CD4-positive, alpha-beta T cell (primary cell): ENCODE measurements at regions not wholly inside any gene's neighbourhood (a gene's known extent, or its start where the extent isn't known, plus 50 kb on each side); places are given as distances from the start of the nearest gene placed in this dataset.

Experiments used
- ATAC-seq: fragments of 200-7000 bp; cut with Tn5 transposase; one replicate; pipeline ENCODE4 v1.10.0; 2022; ENCODE audit warnings: mild to moderate bottlenecking; ENCODE audit not compliant: poor library complexity
- CTCF ChIA-PET: fragments of 350-600 bp; sonication (Branson Sonifier 250); formaldehyde crosslinking; loops from one replicate; lab custom pipeline; 2021; ENCODE audit warnings: antibody characterized with exemption, inconsistent platforms; lab: Charles Lee
- POLR2A ChIA-PET: fragments of 350-600 bp; sonication (Branson Sonifier 250); formaldehyde crosslinking; loops from one replicate; lab custom pipeline; 2021; ENCODE audit warnings: antibody characterized with exemption, inconsistent platforms; lab: Charles Lee
- DNase-seq, 14 experiments: peaks; one replicate each; pipeline ENCODE4 v3.0.0-alpha.2; 2013 to 2020; ENCODE audit warnings: mixed read lengths in 2 of 14
- H3K27ac ChIP-seq, 2 donors: one replicate each; pipeline versions ENCODE4 v1.5.1 to v1.7.0; 2013; ENCODE audit warnings: low read length in 2 of 2, low read depth in 1 of 2, mild to moderate bottlenecking in 1 of 2
- H3K27me3 ChIP-seq, 2 experiments: 1 replicate in 1 of 2; 2 replicates in 1 of 2; pipeline versions ENCODE4 v1.6.1 to v1.7.0; 2013; ENCODE audit warnings: low read length in 2 of 2, control low read depth in 1 of 2, mild to moderate bottlenecking in 1 of 2, moderate library complexity in 1 of 2; ENCODE audit not compliant: insufficient read depth in 2 of 2, control insufficient read depth in 1 of 2
- H3K36me3 ChIP-seq: one replicate; pipeline ENCODE4 v1.6.1; 2013; ENCODE audit warnings: low read length, control low read depth; ENCODE audit not compliant: insufficient read depth
- H3K4me1 ChIP-seq: one replicate; pipeline ENCODE4 v1.6.1; 2013; ENCODE audit warnings: low read length, control low read depth; ENCODE audit not compliant: insufficient read depth
- H3K4me3 ChIP-seq: one replicate; pipeline ENCODE4 v1.5.1; 2013; ENCODE audit warnings: mild to moderate bottlenecking, low read length, moderate library complexity
- H3K9me3 ChIP-seq, 2 experiments: 1 replicate in 1 of 2; 2 replicates in 1 of 2; pipeline versions ENCODE4 v1.6.1 to v1.7.0; 2013; ENCODE audit warnings: low read length in 2 of 2, mild to moderate bottlenecking in 2 of 2, control low read depth in 1 of 2, moderate library complexity in 1 of 2; ENCODE audit not compliant: control insufficient read depth in 1 of 2, insufficient read depth in 1 of 2
- H3K27ac Mint-ChIP-seq: one replicate; pipeline ENCODE4 v1.8.0; 2020; ENCODE audit warnings: mixed read lengths
- H3K27me3 Mint-ChIP-seq: one replicate; pipeline ENCODE4 v1.8.0; 2021; ENCODE audit warnings: mixed read lengths
- H3K36me3 Mint-ChIP-seq: one replicate; pipeline ENCODE4 v1.8.0; 2021; ENCODE audit warnings: low read depth, mixed read lengths
- H3K4me1 Mint-ChIP-seq: one replicate; pipeline ENCODE4 v1.8.0; 2021; ENCODE audit warnings: low read depth, mixed read lengths
- H3K4me3 Mint-ChIP-seq: one replicate; pipeline ENCODE4 v1.8.0; 2020; ENCODE audit warnings: mild to moderate bottlenecking, mixed read lengths
- H3K9me3 Mint-ChIP-seq: one replicate; pipeline ENCODE4 v1.8.0; 2020; ENCODE audit warnings: mixed read lengths
- CTCF ChIP-seq: fragments of 200-600 bp; IDR thresholded peaks from one replicate; pipeline ENCODE4 v1.8.0; 2022; ENCODE audit warnings: antibody characterized with exemption, mild to moderate bottlenecking
- intact Hi-C, 2 experiments: fragments of 100-400 bp; cut with DNase I in 1 of 2; cut with micrococcal nuclease in 1 of 2; formaldehyde crosslinking; loops; one replicate each; pipeline versions ENCODE4 v1.15.1 to v1.9.0; 2023 to 2025; cut with DNase I, micrococcal nuclease

- no peaks in the 10 kb centered on the region for H3K27me3 ChIP-seq
- ATAC-seq (no peak), DNase-seq (no peak)
- H3K27ac ChIP-seq: no peak overlapping the region
- no peak overlapping the region for H3K4me3 ChIP-seq
- ChIA-PET CTCF (no interaction called here), POLR2A (no interaction called here)
- peaks cover 3% of the 10 kb centered on the region for H3K9me3 Mint-ChIP-seq
- H3K4me1 ChIP-seq: no peaks in the 10 kb centered on the region
- TF ChIP-seq CTCF: no peak
- no peaks in the 10 kb centered on the region for H3K36me3 ChIP-seq
- H3K9me3 ChIP-seq: no peaks in the 10 kb centered on the region
- H3K4me3 Mint-ChIP-seq: no peak overlapping the region
- no peaks in the 10 kb centered on the region for H3K27me3 Mint-ChIP-seq
- no peaks in the 10 kb centered on the region for H3K36me3 Mint-ChIP-seq
- no peak overlapping the region for H3K27ac Mint-ChIP-seq
- intact Hi-C loops: no loop called here
- H3K4me1 Mint-ChIP-seq: no peaks in the 10 kb centered on the region
Observed at GRCh38 chrX:141989134-141989533, 85.4 kb downstream of the MAGEC1 start.

GRCh38 chrX:141982296-141982695, 78.6 kb downstream of the MAGEC1 start:
- no peaks in the 10 kb centered on the region for H3K4me1 Mint-ChIP-seq
- ChIA-PET POLR2A (no interaction called here), CTCF (no interaction called here)
- no peak for TF ChIP-seq CTCF
- Histone ChIP-seq H3K9me3 (no peaks in the 10 kb centered on the region), H3K27ac (no peak overlapping the region), H3K4me1 (no peaks in the 10 kb centered on the region), H3K27me3 (no peaks in the 10 kb centered on the region), H3K4me3 (no peak overlapping the region), H3K36me3 (no peaks in the 10 kb centered on the region)
- ATAC-seq (no peak), DNase-seq (no peak)
- H3K9me3 Mint-ChIP-seq: peaks cover 3% of the 10 kb centered on the region
- no peaks in the 10 kb centered on the region for H3K27me3 Mint-ChIP-seq
- no peak overlapping the region for H3K4me3 Mint-ChIP-seq
- intact Hi-C loops: no loop called here
- H3K27ac Mint-ChIP-seq: no peak overlapping the region
- no peaks in the 10 kb centered on the region for H3K36me3 Mint-ChIP-seq

- H3K4me1 ChIP-seq: no peaks in the 10 kb centered on the region
- no peak overlapping the region for H3K27ac ChIP-seq
- intact Hi-C loops: no loop called here
- ChIA-PET CTCF (no interaction called here), POLR2A (no interaction called here)
- H3K36me3 ChIP-seq: no peaks in the 10 kb centered on the region
- no peaks in the 10 kb centered on the region for H3K36me3 Mint-ChIP-seq
- TF ChIP-seq CTCF: no peak
- no peaks in the 10 kb centered on the region for H3K27me3 Mint-ChIP-seq
- ATAC-seq (no peak), DNase-seq (no peak)
- no peaks in the 10 kb centered on the region for H3K4me1 Mint-ChIP-seq
- H3K9me3 Mint-ChIP-seq: peaks cover 5% of the 10 kb centered on the region
- H3K4me3 ChIP-seq: no peak overlapping the region
- H3K27ac Mint-ChIP-seq: no peak overlapping the region
- no peaks in the 10 kb centered on the region for H3K9me3 ChIP-seq
- no peaks in the 10 kb centered on the region for H3K27me3 ChIP-seq
- no peak overlapping the region for H3K4me3 Mint-ChIP-seq
Observed at GRCh38 chrX:141975839-141976238, 72.1 kb downstream of the MAGEC1 start.
